ENCODE measurements at regions not wholly inside any gene's neighbourhood (a gene's known extent, or its start where the extent isn't known, plus 50 kb on each side); places are given as distances from the start of the nearest gene placed in this dataset.

GRCh38 chr14:97153527-97153926, 356.3 kb downstream of the VRK1 start:
- Histone ChIP-seq H3K9me3 (ENCODE audit: insufficient read depth, low read length) (no peaks in the 10 kb centered on the region), H3K36me3 (ENCODE audit: insufficient read depth, insufficient read length, low read length) (no peaks in the 10 kb centered on the region), H3K9ac (ENCODE audit: insufficient read length, low read depth) (no peak overlapping the region), H3K27me3 (ENCODE audit: insufficient read depth, insufficient read length) (no peaks in the 10 kb centered on the region), H3K4me1 (ENCODE audit: insufficient read depth, insufficient read length) (peaks cover 10% of the 10 kb centered on the region), H3K4me3 (ENCODE audit: insufficient read length, low read depth) (no peak overlapping the region)
- TF ChIP-seq SUZ12 (IDR thresholded peaks at IDR 0.05; ENCODE audit: extremely low read depth, insufficient read depth, insufficient read length) (no peak), ZNF274 (IDR thresholded peaks at IDR 0.05; ENCODE audit: low read depth, low read length) (no peak), YY1 (IDR thresholded peaks at IDR 0.05; ENCODE audit: insufficient read depth, insufficient read length) (no peak)
- no peak for DNase-seq (ENCODE audit: low read depth, low spot score)

- H3K9me3 ChIP-seq (ENCODE audit: insufficient read depth, low read length), result peaks cover 7% of the 10 kb centered on the region; the same call in 1 of the 2 replicates
- H3K4me1 ChIP-seq (ENCODE audit: insufficient read depth, insufficient read length), result peaks cover 6% of the 10 kb centered on the region
- no peak for DNase-seq (ENCODE audit: low read depth, low spot score)
- H3K36me3 ChIP-seq (ENCODE audit: insufficient read depth, insufficient read length, low read length), result no peaks in the 10 kb centered on the region
- no peak overlapping the region for H3K4me3 ChIP-seq (ENCODE audit: insufficient read length, low read depth)
- TF ChIP-seq SUZ12 (IDR thresholded peaks at IDR 0.05; ENCODE audit: extremely low read depth, insufficient read depth, insufficient read length) (no peak), YY1 (IDR thresholded peaks at IDR 0.05; ENCODE audit: insufficient read depth, insufficient read length) (no peak), ZNF274 (IDR thresholded peaks at IDR 0.05; ENCODE audit: low read depth, low read length) (no peak)
- H3K27me3 ChIP-seq (ENCODE audit: insufficient read depth, insufficient read length), result no peaks in the 10 kb centered on the region
- no peak overlapping the region for H3K9ac ChIP-seq (ENCODE audit: insufficient read length, low read depth)
Observed at GRCh38 chr14:97155320-97155719, 358.1 kb downstream of the VRK1 start.

- TF ChIP-seq ZNF274 (IDR thresholded peaks at IDR 0.05; ENCODE audit: low read depth, low read length) (no peak), SUZ12 (IDR thresholded peaks at IDR 0.05; ENCODE audit: extremely low read depth, insufficient read depth, insufficient read length) (no peak), YY1 (IDR thresholded peaks at IDR 0.05; ENCODE audit: insufficient read depth, insufficient read length) (no peak)
- no peaks in the 10 kb centered on the region for H3K36me3 ChIP-seq (ENCODE audit: insufficient read depth, insufficient read length, low read length)
- H3K4me1 ChIP-seq (ENCODE audit: insufficient read depth, insufficient read length), result peaks cover 3% of the 10 kb centered on the region
- peaks cover 7% of the 10 kb centered on the region; the same call in 1 of the 2 replicates for H3K9me3 ChIP-seq (ENCODE audit: insufficient read depth, low read length)
- DNase-seq (ENCODE audit: low read depth, low spot score), result no peak
- H3K27me3 ChIP-seq (ENCODE audit: insufficient read depth, insufficient read length), result no peaks in the 10 kb centered on the region
- no peak overlapping the region for H3K4me3 ChIP-seq (ENCODE audit: insufficient read length, low read depth)
- no peak overlapping the region for H3K9ac ChIP-seq (ENCODE audit: insufficient read length, low read depth)
Observed at GRCh38 chr14:97155814-97156213, 358.6 kb downstream of the VRK1 start.

- Histone ChIP-seq H3K9me3 (ENCODE audit: insufficient read depth, low read length) (peaks cover 7% of the 10 kb centered on the region; the same call in 1 of the 2 replicates), H3K4me1 (ENCODE audit: insufficient read depth, insufficient read length) (peaks cover 3% of the 10 kb centered on the region), H3K4me3 (ENCODE audit: insufficient read length, low read depth) (no peak overlapping the region), H3K36me3 (ENCODE audit: insufficient read depth, insufficient read length, low read length) (no peaks in the 10 kb centered on the region), H3K9ac (ENCODE audit: insufficient read length, low read depth) (no peak overlapping the region), H3K27me3 (ENCODE audit: insufficient read depth, insufficient read length) (no peaks in the 10 kb centered on the region)
- no peak for TF ChIP-seq YY1 (IDR thresholded peaks at IDR 0.05; ENCODE audit: insufficient read depth, insufficient read length)
- no peak for TF ChIP-seq ZNF274 (IDR thresholded peaks at IDR 0.05; ENCODE audit: low read depth, low read length)
- TF ChIP-seq SUZ12 (IDR thresholded peaks at IDR 0.05; ENCODE audit: extremely low read depth, insufficient read depth, insufficient read length), result no peak
- DNase-seq (ENCODE audit: low read depth, low spot score), result no peak
Observed at GRCh38 chr14:97156705-97157104, 359.5 kb downstream of the VRK1 start.

- TF ChIP-seq YY1 (IDR thresholded peaks at IDR 0.05; ENCODE audit: insufficient read depth, insufficient read length), result no peak
- no peak for TF ChIP-seq ZNF274 (IDR thresholded peaks at IDR 0.05; ENCODE audit: low read depth, low read length)
- TF ChIP-seq SUZ12 (IDR thresholded peaks at IDR 0.05; ENCODE audit: extremely low read depth, insufficient read depth, insufficient read length), result no peak
- H3K9me3 ChIP-seq (ENCODE audit: insufficient read depth, low read length), result peaks cover 7% of the 10 kb centered on the region; the same call in 1 of the 2 replicates
Observed at GRCh38 chr14:97158102-97158501, 360.9 kb downstream of the VRK1 start.

GRCh38 chr14:97159124-97159523, 361.9 kb downstream of the VRK1 start:
- H3K4me3 ChIP-seq (ENCODE audit: insufficient read length, low read depth), result no peak overlapping the region
- H3K27me3 ChIP-seq (ENCODE audit: insufficient read depth, insufficient read length), result no peaks in the 10 kb centered on the region
- TF ChIP-seq SUZ12 (IDR thresholded peaks at IDR 0.05; ENCODE audit: extremely low read depth, insufficient read depth, insufficient read length) (no peak), ZNF274 (IDR thresholded peaks at IDR 0.05; ENCODE audit: low read depth, low read length) (no peak), YY1 (IDR thresholded peaks at IDR 0.05; ENCODE audit: insufficient read depth, insufficient read length) (no peak)
- no peaks in the 10 kb centered on the region for H3K36me3 ChIP-seq (ENCODE audit: insufficient read depth, insufficient read length, low read length)
- no peak for DNase-seq (ENCODE audit: low read depth, low spot score)
- H3K9me3 ChIP-seq (ENCODE audit: insufficient read depth, low read length), result peaks cover 7% of the 10 kb centered on the region; the same call in 1 of the 2 replicates
- H3K4me1 ChIP-seq (ENCODE audit: insufficient read depth, insufficient read length), result peaks cover 3% of the 10 kb centered on the region
- H3K9ac ChIP-seq (ENCODE audit: insufficient read length, low read depth), result no peak overlapping the region

More at GRCh38 chr14:97158102-97158501, 360.9 kb downstream of the VRK1 start:
- no peak for DNase-seq (ENCODE audit: low read depth, low spot score)
- H3K27me3 ChIP-seq (ENCODE audit: insufficient read depth, insufficient read length), result no peaks in the 10 kb centered on the region
- no peak overlapping the region for H3K9ac ChIP-seq (ENCODE audit: insufficient read length, low read depth)
- H3K4me3 ChIP-seq (ENCODE audit: insufficient read length, low read depth), result no peak overlapping the region
- no peaks in the 10 kb centered on the region for H3K36me3 ChIP-seq (ENCODE audit: insufficient read depth, insufficient read length, low read length)
- peaks cover 3% of the 10 kb centered on the region for H3K4me1 ChIP-seq (ENCODE audit: insufficient read depth, insufficient read length)

GRCh38 chr14:97162621-97163020, 365.4 kb downstream of the VRK1 start:
- Histone ChIP-seq H3K4me1 (ENCODE audit: insufficient read depth, insufficient read length) (no peaks in the 10 kb centered on the region), H3K4me3 (ENCODE audit: insufficient read length, low read depth) (no peak overlapping the region), H3K27me3 (ENCODE audit: insufficient read depth, insufficient read length) (no peaks in the 10 kb centered on the region), H3K9me3 (ENCODE audit: insufficient read depth, low read length) (peaks cover 7% of the 10 kb centered on the region; the same call in 1 of the 2 replicates), H3K9ac (ENCODE audit: insufficient read length, low read depth) (no peak overlapping the region), H3K36me3 (ENCODE audit: insufficient read depth, insufficient read length, low read length) (no peaks in the 10 kb centered on the region)
- no peak for DNase-seq (ENCODE audit: low read depth, low spot score)
- TF ChIP-seq SUZ12 (IDR thresholded peaks at IDR 0.05; ENCODE audit: extremely low read depth, insufficient read depth, insufficient read length) (no peak), ZNF274 (IDR thresholded peaks at IDR 0.05; ENCODE audit: low read depth, low read length) (no peak), YY1 (IDR thresholded peaks at IDR 0.05; ENCODE audit: insufficient read depth, insufficient read length) (no peak)
